ENCODE measurements at regions not wholly inside any gene's neighbourhood (a gene's known extent, or its start where the extent isn't known, plus 50 kb on each side); places are given as distances from the start of the nearest gene placed in this dataset.

GRCh38 chrX:15952212-15952611 is 97.6 kb upstream of the AP1S2 start:
- Histone ChIP-seq H3K4me3 (no peak overlapping the region), H3K27ac (no peak overlapping the region), H3K27me3 (no peaks in the 10 kb centered on the region), H3K9me3 (no peaks in the 10 kb centered on the region), H3K4me1 (no peaks in the 10 kb centered on the region), H3K36me3 (no peaks in the 10 kb centered on the region)
- no peak for TF ChIP-seq POLR2A (IDR thresholded peaks at IDR 0.05)
- no peak for TF ChIP-seq POLR2AphosphoS5 (IDR thresholded peaks at IDR 0.05; ENCODE audit: insufficient read depth in 1 of 2, low read depth in 1 of 2)
- no peak for TF ChIP-seq CTCF (IDR thresholded peaks at IDR 0.05)
- DNase-seq (ENCODE audit: extremely low spot score in 2 of 2): no peak
- intact Hi-C loops (cut with DNase I): no loop called here

- TF ChIP-seq POLR2A (IDR thresholded peaks at IDR 0.05): no peak
- TF ChIP-seq POLR2AphosphoS5 (IDR thresholded peaks at IDR 0.05; ENCODE audit: insufficient read depth in 1 of 2, low read depth in 1 of 2): no peak
- no peak for TF ChIP-seq CTCF (IDR thresholded peaks at IDR 0.05)
- no peaks in the 10 kb centered on the region for H3K9me3 ChIP-seq
- H3K4me3 ChIP-seq: no peak overlapping the region
- H3K27ac ChIP-seq: no peak overlapping the region
- no peaks in the 10 kb centered on the region for H3K4me1 ChIP-seq
- intact Hi-C loops (cut with DNase I): no loop called here
- no peaks in the 10 kb centered on the region for H3K36me3 ChIP-seq
- no peak for DNase-seq (ENCODE audit: extremely low spot score in 2 of 2)
- no peaks in the 10 kb centered on the region for H3K27me3 ChIP-seq
These were observed 93.7 kb upstream of the AP1S2 start for GRCh38 chrX:15948318-15948660.

GRCh38 chrX:15947648-15948317 is 93.2 kb upstream of the AP1S2 start:
- Histone ChIP-seq H3K4me1 (no peaks in the 10 kb centered on the region), H3K36me3 (no peaks in the 10 kb centered on the region), H3K27me3 (no peaks in the 10 kb centered on the region), H3K27ac (no peak overlapping the region), H3K9me3 (no peaks in the 10 kb centered on the region), H3K4me3 (no peak overlapping the region)
- DNase-seq (ENCODE audit: extremely low spot score in 2 of 2): no peak
- TF ChIP-seq CTCF (IDR thresholded peaks at IDR 0.05): no peak
- TF ChIP-seq POLR2AphosphoS5 (IDR thresholded peaks at IDR 0.05; ENCODE audit: insufficient read depth in 1 of 2, low read depth in 1 of 2): no peak
- no peak for TF ChIP-seq POLR2A (IDR thresholded peaks at IDR 0.05)
- intact Hi-C loops (cut with DNase I): no loop called here

GRCh38 chrX:15946783-15947580 is 92.4 kb upstream of the AP1S2 start:
- no peak for DNase-seq (ENCODE audit: extremely low spot score in 2 of 2)

More at GRCh38 chrX:15946783-15947580, 92.4 kb upstream of the AP1S2 start:
- TF ChIP-seq POLR2AphosphoS5 (IDR thresholded peaks at IDR 0.05; ENCODE audit: insufficient read depth in 1 of 2, low read depth in 1 of 2) (no peak), POLR2A (IDR thresholded peaks at IDR 0.05) (no peak), CTCF (IDR thresholded peaks at IDR 0.05) (no peak)
- Histone ChIP-seq H3K27ac (no peak overlapping the region), H3K4me3 (no peak overlapping the region), H3K4me1 (no peaks in the 10 kb centered on the region), H3K9me3 (no peaks in the 10 kb centered on the region), H3K36me3 (no peaks in the 10 kb centered on the region), H3K27me3 (no peaks in the 10 kb centered on the region)
- intact Hi-C loops (cut with DNase I): no loop called here

Measured in vagina (tissue), 2 donors.